WTC11 (cell line): ENCODE measurements at regions not wholly inside any gene's neighbourhood (a gene's known extent, or its start where the extent isn't known, plus 50 kb on each side); places are given as distances from the start of the nearest gene placed in this dataset.

Experiments used
- ATAC-seq: fragments of 200-7000 bp; cut with Tn5 transposase; 2 replicates; pipeline ENCODE4 v1.10.0; 2021; ENCODE audit warnings: mild to moderate bottlenecking, moderate library complexity
- CTCF ChIA-PET: fragments of 300-600 bp; sonication (Branson Sonifier 250); formaldehyde crosslinking; loops from one replicate; lab custom pipeline; 2021; ENCODE audit warnings: antibody characterized with exemption; lab: Charles Lee
- POLR2A ChIA-PET: fragments of 350-600 bp; sonication (Branson Sonifier 250); formaldehyde crosslinking; loops from one replicate; lab custom pipeline; 2021; ENCODE audit warnings: antibody characterized with exemption; lab: Charles Lee
- DNase-seq: peaks from one replicate; pipeline ENCODE4 v3.0.0; 2021; ENCODE audit warnings: low spot score
- H3K27ac Mint-ChIP-seq: 2 replicates; pipeline ENCODE4 v1.8.0; 2021; ENCODE audit warnings: mixed read lengths
- H3K27me3 Mint-ChIP-seq: 2 replicates; pipeline ENCODE4 v1.8.0; 2021; ENCODE audit warnings: low read depth, mild to moderate bottlenecking, moderate library complexity, mixed read lengths
- H3K36me3 Mint-ChIP-seq: 2 replicates; pipeline ENCODE4 v1.8.0; 2021; ENCODE audit warnings: mixed read lengths
- H3K4me1 Mint-ChIP-seq: 2 replicates; pipeline ENCODE4 v1.8.0; 2022; ENCODE audit warnings: mixed read lengths
- H3K4me3 Mint-ChIP-seq: 2 replicates; pipeline ENCODE4 v1.8.0; 2021; ENCODE audit warnings: mild to moderate bottlenecking, moderate library complexity, mixed read lengths
- H3K9me3 Mint-ChIP-seq: 2 replicates; pipeline ENCODE4 v1.8.0; 2021; ENCODE audit warnings: mixed read lengths
- CREM ChIP-seq: sonication (generic); formaldehyde crosslinking; IDR thresholded peaks from 2 replicates; pipeline ENCODE4 v1.8.1; 2022; ENCODE audit warnings: mild to moderate bottlenecking, missing genetic modification reagents, moderate library complexity
- ELF4 ChIP-seq: sonication (generic); formaldehyde crosslinking; IDR thresholded peaks from 2 replicates; pipeline ENCODE4 v1.8.1; 2022; ENCODE audit warnings: low read depth, mild to moderate bottlenecking, moderate library complexity, missing genetic modification reagents
- ERG ChIP-seq: fragments of 250-450 bp; sonication (Bioruptor Pico); IDR thresholded peaks from 2 replicates; pipeline ENCODE4 v1.8.0; 2021; ENCODE audit warnings: mild to moderate bottlenecking
- FOXK1 ChIP-seq: sonication (generic); formaldehyde crosslinking; IDR thresholded peaks from 2 replicates; pipeline ENCODE4 v1.8.0; 2022; ENCODE audit warnings: mild to moderate bottlenecking, moderate library complexity, missing genetic modification reagents
- GRHL2 ChIP-seq: fragments of 250-450 bp; sonication (Bioruptor Pico); IDR thresholded peaks from 2 replicates; pipeline ENCODE4 v1.8.0; 2022; ENCODE audit warnings: mild to moderate bottlenecking, moderate library complexity; ENCODE audit not compliant: insufficient replicate concordance, severe bottlenecking
- HMGA2 ChIP-seq: fragments of 250-450 bp; sonication (Bioruptor Pico); IDR thresholded peaks from 2 replicates; pipeline ENCODE4 v1.4.0; 2021; ENCODE audit warnings: mild to moderate bottlenecking, moderate library complexity
- JAZF1 ChIP-seq: fragments of 250-450 bp; sonication (Bioruptor Pico); IDR thresholded peaks from 2 replicates; pipeline ENCODE4 v1.9.0; 2021; ENCODE audit warnings: moderate library complexity, mild to moderate bottlenecking, inconsistent platforms
- KAT7 ChIP-seq: sonication (generic); formaldehyde crosslinking; IDR thresholded peaks from 2 replicates; pipeline ENCODE4 v1.8.1; 2023; ENCODE audit warnings: missing genetic modification reagents, mild to moderate bottlenecking, borderline replicate concordance
- NR1H2 ChIP-seq: sonication (generic); formaldehyde crosslinking; IDR thresholded peaks from 2 replicates; pipeline ENCODE4 v1.9.0; 2021; ENCODE audit warnings: mild to moderate bottlenecking, moderate library complexity, missing genetic modification reagents
- NR3C1 ChIP-seq: sonication (generic); formaldehyde crosslinking; conservative IDR thresholded peaks from 2 replicates; pipeline ENCODE4 v1.8.1; 2023; ENCODE audit warnings: low read depth, mild to moderate bottlenecking, missing genetic modification reagents
- TEAD4 ChIP-seq: sonication (generic); formaldehyde crosslinking; IDR thresholded peaks from 2 replicates; pipeline ENCODE4 v1.8.0; 2022; ENCODE audit warnings: mild to moderate bottlenecking, missing genetic modification reagents
- ZNF121 ChIP-seq: sonication (generic); formaldehyde crosslinking; IDR thresholded peaks from 2 replicates; pipeline ENCODE4 v1.8.0; 2023; ENCODE audit warnings: missing genetic modification reagents
- ZNF219 ChIP-seq: sonication (generic); formaldehyde crosslinking; IDR thresholded peaks from 2 replicates; pipeline ENCODE4 v1.8.0; 2023; ENCODE audit warnings: missing genetic modification reagents, mild to moderate bottlenecking, borderline replicate concordance
- ZNF317 ChIP-seq: sonication (generic); formaldehyde crosslinking; IDR thresholded peaks from 2 replicates; pipeline ENCODE4 v1.8.1; 2023; ENCODE audit warnings: low read depth, mild to moderate bottlenecking, moderate library complexity, missing genetic modification reagents, borderline replicate concordance
- ZNF671 ChIP-seq: fragments of 250-450 bp; sonication (Bioruptor Pico); IDR thresholded peaks from 2 replicates; pipeline ENCODE4 v1.8.0; 2021; ENCODE audit warnings: mild to moderate bottlenecking
- TF ChIP-seq, protein P1 (sequence below): sonication (generic); formaldehyde crosslinking; IDR thresholded peaks from 2 replicates; pipeline ENCODE4 v1.8.0; 2022; ENCODE audit warnings: mild to moderate bottlenecking, missing genetic modification reagents
- TF ChIP-seq, protein P2 (sequence below): fragments of 250-450 bp; sonication (Bioruptor Pico); conservative IDR thresholded peaks from 2 replicates; pipeline ENCODE4 v1.9.0; 2021; ENCODE audit warnings: mild to moderate bottlenecking
- TF ChIP-seq, protein P3 (sequence below): sonication (generic); formaldehyde crosslinking; IDR thresholded peaks from 2 replicates; pipeline ENCODE4 v1.8.1; 2023; ENCODE audit warnings: mild to moderate bottlenecking, missing genetic modification reagents, borderline replicate concordance
- TF ChIP-seq, protein P4 (sequence below): sonication (generic); formaldehyde crosslinking; IDR thresholded peaks from 2 replicates; pipeline ENCODE4 v1.8.0; 2023; ENCODE audit warnings: missing genetic modification reagents
- TF ChIP-seq, protein P5 (sequence below): sonication (generic); formaldehyde crosslinking; conservative IDR thresholded peaks from 2 replicates; pipeline ENCODE4 v1.8.1; 2023; ENCODE audit warnings: mild to moderate bottlenecking, low read depth, missing genetic modification reagents, moderate library complexity
- TF ChIP-seq, protein P6 (sequence below): sonication (generic); formaldehyde crosslinking; IDR thresholded peaks from 2 replicates; pipeline ENCODE4 v1.8.1; 2023; ENCODE audit warnings: mild to moderate bottlenecking, missing genetic modification reagents

- no peak for TF ChIP-seq ELF4
These were observed 210.3 kb downstream of the TMX3 start (continued) for GRCh38 chr18:68504441-68505177.

DNA sequence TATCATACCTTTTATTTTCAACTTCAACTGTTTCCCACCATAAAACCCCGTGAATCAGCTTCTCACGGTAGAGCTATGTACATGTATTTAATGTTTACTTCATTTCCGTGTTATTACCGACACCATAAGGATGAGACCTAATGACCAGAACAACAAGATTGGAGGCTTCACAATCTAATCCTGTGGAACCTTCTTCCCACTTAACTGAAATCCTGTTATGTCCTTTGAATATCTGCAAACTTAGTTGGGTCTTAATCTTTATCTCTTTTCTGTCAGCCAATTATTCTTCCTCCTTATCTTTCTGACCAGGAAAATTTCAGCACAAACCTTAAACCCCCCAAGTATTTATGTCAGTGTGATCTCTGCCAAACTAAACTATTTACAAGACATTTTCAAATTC is 214.4 kb downstream of the TMX3 start:
- Mint-ChIP-seq H3K27me3 (no peaks in the 10 kb centered on the region), H3K4me1 (peaks cover 20% of the 10 kb centered on the region), H3K4me3 (no peak overlapping the region), H3K27ac (no peak overlapping the region), H3K9me3 (no peaks in the 10 kb centered on the region), H3K36me3 (no peaks in the 10 kb centered on the region)
- no peak for TF ChIP-seq ZNF317 (CRISPR knock-in tag)
- TF ChIP-seq GRHL2 (CRISPR knock-in tag) = no peak
- TF ChIP-seq, protein P1, sequence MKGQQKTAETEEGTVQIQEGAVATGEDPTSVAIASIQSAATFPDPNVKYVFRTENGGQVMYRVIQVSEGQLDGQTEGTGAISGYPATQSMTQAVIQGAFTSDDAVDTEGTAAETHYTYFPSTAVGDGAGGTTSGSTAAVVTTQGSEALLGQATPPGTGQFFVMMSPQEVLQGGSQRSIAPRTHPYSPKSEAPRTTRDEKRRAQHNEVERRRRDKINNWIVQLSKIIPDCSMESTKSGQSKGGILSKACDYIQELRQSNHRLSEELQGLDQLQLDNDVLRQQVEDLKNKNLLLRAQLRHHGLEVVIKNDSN (CRISPR knock-in tag) = no peak
- TF ChIP-seq NR3C1 (CRISPR knock-in tag) = no peak
- TF ChIP-seq, protein P2, sequence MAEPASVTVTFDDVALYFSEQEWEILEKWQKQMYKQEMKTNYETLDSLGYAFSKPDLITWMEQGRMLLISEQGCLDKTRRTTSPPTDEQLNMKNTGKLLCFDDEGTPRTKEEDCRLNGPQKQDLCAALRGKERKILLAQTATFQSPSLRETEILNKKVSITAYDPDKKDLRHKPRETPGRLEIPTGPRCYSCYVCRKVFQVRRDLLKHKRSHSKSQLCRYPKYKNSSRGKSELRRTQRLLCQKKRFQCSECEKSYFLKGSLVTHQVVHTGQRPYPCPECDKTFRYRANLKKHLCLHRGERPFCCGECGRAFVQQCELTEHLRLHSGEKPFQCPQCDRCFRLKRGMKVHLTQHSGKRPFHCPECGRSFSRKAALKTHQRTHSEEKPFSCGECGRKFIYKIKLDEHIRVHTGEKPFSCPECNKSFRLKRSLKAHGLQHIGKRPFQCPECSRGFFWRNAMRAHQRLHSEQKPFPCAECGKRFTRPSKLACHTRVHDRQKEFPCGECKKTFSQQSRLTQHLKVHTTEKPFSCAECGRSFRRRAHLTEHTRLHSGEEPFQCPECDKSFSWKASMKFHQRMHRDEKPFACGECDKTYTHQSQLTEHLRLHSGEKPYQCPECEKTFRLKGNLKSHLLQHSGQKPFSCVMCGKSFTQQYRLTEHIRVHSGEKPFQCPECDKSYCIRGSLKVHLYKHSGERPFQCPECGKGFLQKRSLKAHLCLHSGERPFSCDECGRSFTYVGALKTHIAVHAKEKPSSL = no peak
- no peak for TF ChIP-seq TEAD4
- TF ChIP-seq FOXK1 (CRISPR knock-in tag) = no peak
- TF ChIP-seq, protein P3, sequence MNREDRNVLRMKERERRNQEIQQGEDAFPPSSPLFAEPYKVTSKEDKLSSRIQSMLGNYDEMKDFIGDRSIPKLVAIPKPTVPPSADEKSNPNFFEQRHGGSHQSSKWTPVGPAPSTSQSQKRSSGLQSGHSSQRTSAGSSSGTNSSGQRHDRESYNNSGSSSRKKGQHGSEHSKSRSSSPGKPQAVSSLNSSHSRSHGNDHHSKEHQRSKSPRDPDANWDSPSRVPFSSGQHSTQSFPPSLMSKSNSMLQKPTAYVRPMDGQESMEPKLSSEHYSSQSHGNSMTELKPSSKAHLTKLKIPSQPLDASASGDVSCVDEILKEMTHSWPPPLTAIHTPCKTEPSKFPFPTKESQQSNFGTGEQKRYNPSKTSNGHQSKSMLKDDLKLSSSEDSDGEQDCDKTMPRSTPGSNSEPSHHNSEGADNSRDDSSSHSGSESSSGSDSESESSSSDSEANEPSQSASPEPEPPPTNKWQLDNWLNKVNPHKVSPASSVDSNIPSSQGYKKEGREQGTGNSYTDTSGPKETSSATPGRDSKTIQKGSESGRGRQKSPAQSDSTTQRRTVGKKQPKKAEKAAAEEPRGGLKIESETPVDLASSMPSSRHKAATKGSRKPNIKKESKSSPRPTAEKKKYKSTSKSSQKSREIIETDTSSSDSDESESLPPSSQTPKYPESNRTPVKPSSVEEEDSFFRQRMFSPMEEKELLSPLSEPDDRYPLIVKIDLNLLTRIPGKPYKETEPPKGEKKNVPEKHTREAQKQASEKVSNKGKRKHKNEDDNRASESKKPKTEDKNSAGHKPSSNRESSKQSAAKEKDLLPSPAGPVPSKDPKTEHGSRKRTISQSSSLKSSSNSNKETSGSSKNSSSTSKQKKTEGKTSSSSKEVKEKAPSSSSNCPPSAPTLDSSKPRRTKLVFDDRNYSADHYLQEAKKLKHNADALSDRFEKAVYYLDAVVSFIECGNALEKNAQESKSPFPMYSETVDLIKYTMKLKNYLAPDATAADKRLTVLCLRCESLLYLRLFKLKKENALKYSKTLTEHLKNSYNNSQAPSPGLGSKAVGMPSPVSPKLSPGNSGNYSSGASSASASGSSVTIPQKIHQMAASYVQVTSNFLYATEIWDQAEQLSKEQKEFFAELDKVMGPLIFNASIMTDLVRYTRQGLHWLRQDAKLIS (CRISPR knock-in tag) = no peak
- POLR2A ChIA-PET = no interaction called here
- ATAC-seq = no peak
- DNase-seq = no peak
- CTCF ChIA-PET = no interaction called here

DNA sequence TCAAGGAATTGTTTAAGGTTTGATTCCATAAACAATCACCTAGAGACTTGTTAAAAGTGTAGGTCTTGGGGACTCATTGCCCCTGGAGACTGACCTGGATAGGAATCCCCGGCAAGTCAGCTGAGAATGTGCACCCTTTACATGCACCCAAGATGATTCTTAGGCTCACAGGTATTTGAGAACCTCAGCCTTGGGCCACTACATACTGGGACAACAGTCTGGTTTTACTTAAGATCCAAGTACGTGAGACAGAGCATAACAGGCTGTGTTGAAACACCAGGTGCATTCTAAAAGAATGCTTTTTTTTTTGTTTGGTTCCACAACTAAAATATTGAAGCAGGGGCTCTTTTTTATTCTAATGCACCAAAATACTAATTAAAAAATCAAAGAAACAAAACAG is 215.8 kb downstream of the TMX3 start:
- Mint-ChIP-seq H3K4me1 (peaks cover 19% of the 10 kb centered on the region), H3K27ac (no peak overlapping the region), H3K9me3 (no peaks in the 10 kb centered on the region), H3K4me3 (no peak overlapping the region), H3K36me3 (no peaks in the 10 kb centered on the region), H3K27me3 (no peaks in the 10 kb centered on the region)
- ChIA-PET POLR2A (no interaction called here), CTCF (no interaction called here)
- DNase-seq = no peak
- ATAC-seq = no peak
- TF ChIP-seq NR1H2 (CRISPR knock-in tag) (no peak), FOXK1 (CRISPR knock-in tag) (no peak), ZNF219 (CRISPR knock-in tag) (no peak), KAT7 (CRISPR knock-in tag) (no peak), ZNF121 (CRISPR knock-in tag) (no peak), ERG (CRISPR knock-in tag) (no peak), ZNF671 (no peak), CREM (CRISPR knock-in tag) (no peak), JAZF1 (CRISPR knock-in tag) (no peak), HMGA2 (no peak)
- TF ChIP-seq, protein P4, sequence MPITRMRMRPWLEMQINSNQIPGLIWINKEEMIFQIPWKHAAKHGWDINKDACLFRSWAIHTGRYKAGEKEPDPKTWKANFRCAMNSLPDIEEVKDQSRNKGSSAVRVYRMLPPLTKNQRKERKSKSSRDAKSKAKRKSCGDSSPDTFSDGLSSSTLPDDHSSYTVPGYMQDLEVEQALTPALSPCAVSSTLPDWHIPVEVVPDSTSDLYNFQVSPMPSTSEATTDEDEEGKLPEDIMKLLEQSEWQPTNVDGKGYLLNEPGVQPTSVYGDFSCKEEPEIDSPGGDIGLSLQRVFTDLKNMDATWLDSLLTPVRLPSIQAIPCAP (CRISPR knock-in tag) = no peak
- TF ChIP-seq, protein P5, sequence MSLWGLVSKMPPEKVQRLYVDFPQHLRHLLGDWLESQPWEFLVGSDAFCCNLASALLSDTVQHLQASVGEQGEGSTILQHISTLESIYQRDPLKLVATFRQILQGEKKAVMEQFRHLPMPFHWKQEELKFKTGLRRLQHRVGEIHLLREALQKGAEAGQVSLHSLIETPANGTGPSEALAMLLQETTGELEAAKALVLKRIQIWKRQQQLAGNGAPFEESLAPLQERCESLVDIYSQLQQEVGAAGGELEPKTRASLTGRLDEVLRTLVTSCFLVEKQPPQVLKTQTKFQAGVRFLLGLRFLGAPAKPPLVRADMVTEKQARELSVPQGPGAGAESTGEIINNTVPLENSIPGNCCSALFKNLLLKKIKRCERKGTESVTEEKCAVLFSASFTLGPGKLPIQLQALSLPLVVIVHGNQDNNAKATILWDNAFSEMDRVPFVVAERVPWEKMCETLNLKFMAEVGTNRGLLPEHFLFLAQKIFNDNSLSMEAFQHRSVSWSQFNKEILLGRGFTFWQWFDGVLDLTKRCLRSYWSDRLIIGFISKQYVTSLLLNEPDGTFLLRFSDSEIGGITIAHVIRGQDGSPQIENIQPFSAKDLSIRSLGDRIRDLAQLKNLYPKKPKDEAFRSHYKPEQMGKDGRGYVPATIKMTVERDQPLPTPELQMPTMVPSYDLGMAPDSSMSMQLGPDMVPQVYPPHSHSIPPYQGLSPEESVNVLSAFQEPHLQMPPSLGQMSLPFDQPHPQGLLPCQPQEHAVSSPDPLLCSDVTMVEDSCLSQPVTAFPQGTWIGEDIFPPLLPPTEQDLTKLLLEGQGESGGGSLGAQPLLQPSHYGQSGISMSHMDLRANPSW = no peak
- TF ChIP-seq, protein P6, sequence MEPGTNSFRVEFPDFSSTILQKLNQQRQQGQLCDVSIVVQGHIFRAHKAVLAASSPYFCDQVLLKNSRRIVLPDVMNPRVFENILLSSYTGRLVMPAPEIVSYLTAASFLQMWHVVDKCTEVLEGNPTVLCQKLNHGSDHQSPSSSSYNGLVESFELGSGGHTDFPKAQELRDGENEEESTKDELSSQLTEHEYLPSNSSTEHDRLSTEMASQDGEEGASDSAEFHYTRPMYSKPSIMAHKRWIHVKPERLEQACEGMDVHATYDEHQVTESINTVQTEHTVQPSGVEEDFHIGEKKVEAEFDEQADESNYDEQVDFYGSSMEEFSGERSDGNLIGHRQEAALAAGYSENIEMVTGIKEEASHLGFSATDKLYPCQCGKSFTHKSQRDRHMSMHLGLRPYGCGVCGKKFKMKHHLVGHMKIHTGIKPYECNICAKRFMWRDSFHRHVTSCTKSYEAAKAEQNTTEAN (CRISPR knock-in tag) = no peak
